GM20000 (cell line): ENCODE measurements at regions not wholly inside any gene's neighbourhood (a gene's known extent, or its start where the extent isn't known, plus 50 kb on each side); places are given as distances from the start of the nearest gene placed in this dataset.
A peak's percentile ranks its signal among the peaks of the same experiment; 100 is the strongest.
"Not testable (repeated sequence)": the region's sequence is repeated elsewhere in the genome, so short reads cannot be mapped to it uniquely, and the experiment has no call there.

Experiments used
- DNase-seq: peaks from one replicate; pipeline ENCODE4 v3.0.0; 2012; ENCODE audit warnings: low spot score
- TF ChIP-seq, protein P1 (sequence below): IDR thresholded peaks from 2 replicates; pipeline ENCODE4 v1.5.1; 2012; ENCODE audit warnings: mild to moderate bottlenecking, control low read depth; ENCODE audit errors: extremely low read depth, missing control alignments

DNA sequence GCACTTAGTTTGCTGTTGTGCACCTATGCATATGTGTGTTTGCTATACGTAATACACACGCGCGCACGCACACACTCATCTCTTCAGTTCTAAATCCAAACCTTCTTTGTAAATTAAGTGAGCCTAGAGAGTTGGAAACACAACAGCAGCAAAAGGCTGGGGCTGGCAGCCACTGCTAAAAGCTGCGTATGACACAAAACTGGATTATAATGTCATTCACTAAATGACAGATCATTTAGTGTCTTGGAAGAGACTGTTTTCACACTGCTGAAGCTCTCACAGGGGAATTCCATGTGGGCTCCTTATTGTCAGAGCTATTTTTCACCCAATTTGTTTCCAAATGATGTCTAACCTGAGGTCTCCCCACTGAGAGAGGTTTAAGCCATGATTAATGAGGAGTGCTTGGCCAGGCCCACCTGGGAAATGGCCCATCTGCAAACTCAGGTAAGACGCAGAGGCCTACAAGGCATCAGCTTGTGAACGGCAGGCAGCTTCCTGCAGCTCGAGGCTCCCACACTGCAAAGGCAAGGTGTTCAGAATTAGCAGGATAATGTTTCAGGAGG lies 94.2 kb downstream of the OLIG3 start:
- TF ChIP-seq, protein P1, sequence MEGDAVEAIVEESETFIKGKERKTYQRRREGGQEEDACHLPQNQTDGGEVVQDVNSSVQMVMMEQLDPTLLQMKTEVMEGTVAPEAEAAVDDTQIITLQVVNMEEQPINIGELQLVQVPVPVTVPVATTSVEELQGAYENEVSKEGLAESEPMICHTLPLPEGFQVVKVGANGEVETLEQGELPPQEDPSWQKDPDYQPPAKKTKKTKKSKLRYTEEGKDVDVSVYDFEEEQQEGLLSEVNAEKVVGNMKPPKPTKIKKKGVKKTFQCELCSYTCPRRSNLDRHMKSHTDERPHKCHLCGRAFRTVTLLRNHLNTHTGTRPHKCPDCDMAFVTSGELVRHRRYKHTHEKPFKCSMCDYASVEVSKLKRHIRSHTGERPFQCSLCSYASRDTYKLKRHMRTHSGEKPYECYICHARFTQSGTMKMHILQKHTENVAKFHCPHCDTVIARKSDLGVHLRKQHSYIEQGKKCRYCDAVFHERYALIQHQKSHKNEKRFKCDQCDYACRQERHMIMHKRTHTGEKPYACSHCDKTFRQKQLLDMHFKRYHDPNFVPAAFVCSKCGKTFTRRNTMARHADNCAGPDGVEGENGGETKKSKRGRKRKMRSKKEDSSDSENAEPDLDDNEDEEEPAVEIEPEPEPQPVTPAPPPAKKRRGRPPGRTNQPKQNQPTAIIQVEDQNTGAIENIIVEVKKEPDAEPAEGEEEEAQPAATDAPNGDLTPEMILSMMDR = no peak
- DNase-seq = peak; percentile 21

DNA sequence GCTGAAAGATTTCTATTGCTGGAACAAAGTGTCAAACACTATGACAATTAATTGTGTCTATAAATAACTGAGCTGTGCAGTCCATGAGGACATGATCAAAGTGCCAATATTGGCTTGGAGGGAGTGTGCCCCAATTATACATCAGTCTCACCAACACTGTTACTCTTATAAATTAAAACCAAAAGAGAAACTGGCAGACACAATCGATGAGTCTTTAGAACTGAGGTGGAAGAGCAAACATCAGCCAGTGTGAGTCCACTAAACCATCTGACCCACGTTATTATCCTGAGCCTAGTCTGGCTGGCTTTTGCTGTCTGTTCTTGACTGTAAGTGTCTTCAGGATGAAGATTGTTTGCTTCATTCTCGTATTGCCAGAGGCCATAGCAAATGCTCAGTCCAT lies 98.9 kb downstream of the OLIG3 start:
- TF ChIP-seq, protein P1 = no peak
- DNase-seq = no peak

DNA sequence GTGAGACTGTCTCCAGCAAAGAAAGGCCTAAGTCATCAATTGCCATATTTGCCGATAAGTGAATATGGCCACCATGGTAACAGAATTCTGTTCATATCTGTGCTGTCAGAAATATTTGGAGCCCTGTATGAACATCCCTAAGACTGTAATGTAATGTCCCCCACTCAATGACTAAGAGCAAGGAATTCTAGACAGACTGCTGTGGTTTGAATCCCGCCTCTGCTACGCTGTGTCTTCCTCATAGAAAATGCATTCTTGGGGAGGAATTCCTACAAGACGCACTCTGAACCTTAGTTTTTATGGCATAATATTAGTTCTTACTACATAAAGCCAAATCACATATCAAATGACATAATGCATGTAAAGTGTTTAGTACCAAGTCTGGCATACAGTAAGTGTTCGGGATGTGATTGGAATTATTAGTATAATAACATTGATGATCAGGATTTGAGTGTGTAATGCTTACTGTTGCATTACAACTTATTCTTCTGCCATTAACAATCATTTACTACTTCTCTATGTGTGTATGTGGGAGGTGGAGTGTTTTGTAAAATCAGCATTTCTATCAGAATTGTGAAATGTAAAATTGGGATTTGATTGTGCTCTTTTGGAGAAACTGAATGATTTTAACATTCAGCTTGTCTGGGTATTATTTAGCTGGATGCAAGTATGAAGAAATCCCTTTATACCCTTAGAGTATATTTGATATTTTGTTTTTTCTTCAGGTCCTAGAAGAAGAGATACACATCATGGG lies 103.0 kb downstream of the OLIG3 start:
- TF ChIP-seq, protein P1 = no peak
- DNase-seq = no peak

DNA sequence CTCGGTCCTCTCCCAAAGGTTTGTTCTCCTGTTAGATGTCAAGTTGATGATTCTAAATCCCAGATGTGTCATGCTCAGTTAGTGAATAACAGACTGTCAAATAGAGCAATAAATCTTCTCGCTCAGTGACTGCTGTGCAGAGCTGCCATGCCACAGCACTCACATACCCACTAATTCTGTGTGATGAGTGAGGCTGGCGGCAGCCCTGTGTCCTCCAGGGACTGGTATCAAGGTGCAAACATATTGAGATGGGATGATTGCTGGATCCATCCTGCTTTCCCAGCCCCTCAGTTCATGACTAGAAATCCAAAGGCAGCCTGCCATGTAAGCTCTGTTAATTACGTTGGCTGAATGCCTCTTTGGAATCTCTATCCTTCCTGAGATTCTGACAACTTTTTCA lies 103.9 kb downstream of the OLIG3 start:
- TF ChIP-seq, protein P1 = no peak
- DNase-seq = no peak

DNA sequence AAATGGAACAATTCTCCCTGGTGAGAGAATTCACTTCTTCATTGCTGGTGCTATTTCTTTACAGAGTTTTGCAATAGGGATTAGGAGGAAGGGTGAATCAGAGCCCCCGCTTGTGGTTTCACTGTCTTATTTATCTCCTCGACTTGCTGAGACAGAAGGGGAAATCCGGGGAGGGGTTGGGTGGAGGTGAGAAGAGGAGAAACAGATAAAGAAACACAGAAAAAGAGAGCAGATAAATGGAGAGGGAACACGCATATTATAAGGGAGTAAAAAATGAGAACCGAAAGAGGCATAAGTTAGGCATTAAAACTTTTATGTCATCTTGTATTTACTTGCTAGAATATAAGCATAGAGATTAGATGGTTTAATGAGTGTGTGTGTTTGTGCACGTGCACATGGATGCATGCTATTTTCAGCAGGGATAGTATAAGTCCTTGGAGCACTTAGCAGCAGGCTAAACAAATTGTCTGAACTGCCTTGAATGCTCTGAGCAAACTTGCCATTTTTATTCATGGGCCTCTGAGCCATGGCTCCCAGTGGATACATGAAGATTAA lies 105.0 kb downstream of the OLIG3 start:
- peak; percentile 57 for DNase-seq
- TF ChIP-seq, protein P1 = no peak

DNA sequence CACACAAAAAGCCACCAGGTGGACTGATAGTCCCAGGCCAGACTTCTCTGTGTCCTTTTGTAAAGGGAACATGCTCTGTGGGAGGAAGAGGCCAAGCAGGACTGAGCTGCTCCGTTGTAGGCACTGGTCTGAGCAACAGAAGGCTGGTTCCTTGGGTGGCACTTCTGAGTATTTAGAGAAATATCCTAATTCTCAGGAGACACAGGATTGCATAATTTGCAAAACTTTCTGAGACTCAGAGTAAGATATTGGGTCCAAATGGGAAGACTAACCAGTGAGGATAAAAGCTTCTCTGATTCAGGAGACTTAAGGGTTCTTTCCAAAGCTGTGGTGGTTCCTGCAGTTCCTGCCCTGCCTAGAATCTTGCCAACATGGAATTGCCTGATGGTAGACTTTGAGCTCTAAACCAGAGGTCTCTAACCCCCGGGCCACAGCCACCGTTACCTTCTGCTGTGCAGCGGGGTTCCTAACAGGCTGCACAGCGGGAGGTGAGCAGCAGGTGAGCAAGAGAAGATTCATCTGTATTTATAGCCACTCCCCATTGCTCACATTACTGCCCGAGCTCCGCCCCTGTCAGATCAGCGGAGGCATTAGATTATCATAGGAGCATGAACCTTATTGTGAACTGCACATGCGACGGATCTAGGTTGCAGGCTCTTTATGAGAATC lies 107.0 kb downstream of the OLIG3 start:
- TF ChIP-seq, protein P1 = no peak
- DNase-seq = no peak

DNA sequence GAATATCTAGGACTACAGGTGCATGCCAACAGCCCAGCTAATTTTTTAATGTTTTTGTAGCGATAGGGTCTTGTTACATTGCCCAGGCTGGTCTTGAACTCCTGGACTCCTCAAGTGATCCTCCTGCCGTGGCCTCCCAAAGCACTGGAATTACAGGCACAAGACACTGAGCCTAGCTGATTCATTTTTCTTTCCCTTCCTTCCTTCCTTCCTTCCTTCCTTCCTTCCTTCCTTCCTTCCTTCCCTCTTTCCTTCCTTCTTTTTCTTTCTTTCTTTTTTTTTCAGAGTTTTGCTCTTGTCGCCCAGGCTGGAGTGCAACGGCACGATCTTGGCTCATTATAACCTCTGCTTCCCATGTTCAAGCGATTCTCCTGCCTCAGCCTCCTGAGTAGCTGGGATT lies 110.9 kb downstream of the OLIG3 start:
- DNase-seq = not testable (repeated sequence)

DNA sequence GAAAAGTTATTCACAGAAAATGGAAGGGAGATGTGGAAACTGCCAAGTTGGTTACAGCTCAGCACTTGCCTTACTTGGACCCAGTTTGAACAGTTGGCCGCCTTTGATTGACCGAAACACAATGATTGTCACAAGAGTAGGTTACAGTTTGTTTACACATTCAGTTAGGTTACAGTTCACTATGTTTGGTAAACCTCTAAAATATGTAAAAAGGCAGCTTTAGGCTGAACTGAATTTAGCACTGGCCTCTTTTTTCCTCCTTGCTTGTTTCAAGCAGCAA lies 116.2 kb downstream of the OLIG3 start:
- no peak for DNase-seq
- TF ChIP-seq, protein P1 = no peak
